SK-N-SH treated with all-trans-retinoic acid at 6 μM for 48 hours (cell line): ENCODE measurements at regions not wholly inside any gene's neighbourhood (a gene's known extent, or its start where the extent isn't known, plus 50 kb on each side); places are given as distances from the start of the nearest gene placed in this dataset.

Experiments
- ATAC-seq: fragments of 200-7000 bp; cut with Tn5 transposase; 3 replicates; pipeline ENCODE4 v1.9.1; 2020; ENCODE audit warnings: mild to moderate bottlenecking, moderate library complexity
- ARNTL ChIP-seq: fragments of 450-650 bp; formaldehyde crosslinking; IDR thresholded peaks from 2 replicates; pipeline ENCODE4 v1.5.0; 2020; ENCODE audit warnings: low read depth, mild to moderate bottlenecking, moderate library complexity, borderline replicate concordance
- BACH2 ChIP-seq: fragments of 250-450 bp; sonication (Bioruptor Pico); IDR thresholded peaks from 2 replicates; pipeline ENCODE4 v1.9.0; 2021; ENCODE audit warnings: mild to moderate bottlenecking, borderline replicate concordance
- CSDC2 ChIP-seq: fragments of 250-450 bp; sonication (Bioruptor Pico); IDR thresholded peaks from 2 replicates; pipeline ENCODE4 v1.5.0; 2020; ENCODE audit warnings: mild to moderate bottlenecking, moderate library complexity
- ISL1 ChIP-seq: fragments of 250-450 bp; sonication (Bioruptor Pico); IDR thresholded peaks from 2 replicates; pipeline ENCODE4 v2.1.2; 2022; ENCODE audit warnings: mild to moderate bottlenecking, moderate library complexity
- TCF4 ChIP-seq: fragments of 250-450 bp; sonication (Bioruptor Pico); IDR thresholded peaks from 2 replicates; pipeline ENCODE4 v1.8.0; 2021; ENCODE audit warnings: mild to moderate bottlenecking, moderate library complexity, borderline replicate concordance
- TOX ChIP-seq: fragments of 250-450 bp; sonication (Bioruptor Pico); IDR thresholded peaks from 2 replicates; pipeline ENCODE4 v1.8.0; 2021; ENCODE audit warnings: mild to moderate bottlenecking, moderate library complexity, borderline replicate concordance
- ZFP3 ChIP-seq: fragments of 250-450 bp; sonication (Bioruptor Pico); IDR thresholded peaks from 2 replicates; pipeline ENCODE4 v1.5.0; 2020; ENCODE audit warnings: mild to moderate bottlenecking, moderate library complexity
- ZFP30 ChIP-seq: fragments of 450-650 bp; formaldehyde crosslinking; IDR thresholded peaks from 2 replicates; pipeline ENCODE4 v1.5.0; 2022; ENCODE audit warnings: mild to moderate bottlenecking, moderate library complexity
- TF ChIP-seq, protein P1 (sequence below): fragments of 250-450 bp; sonication (Bioruptor Pico); IDR thresholded peaks from 2 replicates; pipeline ENCODE4 v1.8.0; 2020; ENCODE audit warnings: mild to moderate bottlenecking, moderate library complexity, borderline replicate concordance
- TF ChIP-seq, protein P2 (sequence below): fragments of 250-450 bp; sonication (Bioruptor Pico); IDR thresholded peaks from 2 replicates; pipeline ENCODE4 v1.5.1; 2021; ENCODE audit warnings: mild to moderate bottlenecking, moderate library complexity

DNA sequence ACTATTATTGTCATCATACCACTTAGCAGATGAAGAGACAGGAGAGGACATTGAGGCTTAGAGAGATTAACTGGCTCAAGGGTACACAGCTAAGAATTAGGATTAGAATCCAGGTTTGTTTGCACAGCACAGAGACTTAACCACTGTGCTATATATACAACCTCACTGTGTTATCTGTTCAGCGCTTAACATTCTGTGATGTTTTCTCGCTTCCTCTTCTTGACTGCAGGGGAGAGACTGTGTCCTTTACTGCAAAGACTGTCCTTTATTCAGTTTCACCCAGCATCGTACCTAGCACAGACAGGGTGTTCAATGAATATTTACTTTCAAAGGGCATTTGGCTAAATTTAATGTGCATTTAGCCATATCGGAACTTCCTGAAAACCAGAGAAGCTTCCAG, 54.9 kb upstream of the PCDH8 start (continued):
- TF ChIP-seq BACH2 (CRISPR knock-in tag) (no peak), ZFP3 (no peak), ARNTL (CRISPR knock-in tag) (no peak), CSDC2 (CRISPR knock-in tag) (no peak), ZFP30 (CRISPR knock-in tag) (no peak)
- TF ChIP-seq, protein P1, sequence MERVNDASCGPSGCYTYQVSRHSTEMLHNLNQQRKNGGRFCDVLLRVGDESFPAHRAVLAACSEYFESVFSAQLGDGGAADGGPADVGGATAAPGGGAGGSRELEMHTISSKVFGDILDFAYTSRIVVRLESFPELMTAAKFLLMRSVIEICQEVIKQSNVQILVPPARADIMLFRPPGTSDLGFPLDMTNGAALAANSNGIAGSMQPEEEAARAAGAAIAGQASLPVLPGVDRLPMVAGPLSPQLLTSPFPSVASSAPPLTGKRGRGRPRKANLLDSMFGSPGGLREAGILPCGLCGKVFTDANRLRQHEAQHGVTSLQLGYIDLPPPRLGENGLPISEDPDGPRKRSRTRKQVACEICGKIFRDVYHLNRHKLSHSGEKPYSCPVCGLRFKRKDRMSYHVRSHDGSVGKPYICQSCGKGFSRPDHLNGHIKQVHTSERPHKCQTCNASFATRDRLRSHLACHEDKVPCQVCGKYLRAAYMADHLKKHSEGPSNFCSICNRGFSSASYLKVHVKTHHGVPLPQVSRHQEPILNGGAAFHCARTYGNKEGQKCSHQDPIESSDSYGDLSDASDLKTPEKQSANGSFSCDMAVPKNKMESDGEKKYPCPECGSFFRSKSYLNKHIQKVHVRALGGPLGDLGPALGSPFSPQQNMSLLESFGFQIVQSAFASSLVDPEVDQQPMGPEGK (CRISPR knock-in tag): no peak
- TF ChIP-seq, all 23 proteins: peak for 0

DNA sequence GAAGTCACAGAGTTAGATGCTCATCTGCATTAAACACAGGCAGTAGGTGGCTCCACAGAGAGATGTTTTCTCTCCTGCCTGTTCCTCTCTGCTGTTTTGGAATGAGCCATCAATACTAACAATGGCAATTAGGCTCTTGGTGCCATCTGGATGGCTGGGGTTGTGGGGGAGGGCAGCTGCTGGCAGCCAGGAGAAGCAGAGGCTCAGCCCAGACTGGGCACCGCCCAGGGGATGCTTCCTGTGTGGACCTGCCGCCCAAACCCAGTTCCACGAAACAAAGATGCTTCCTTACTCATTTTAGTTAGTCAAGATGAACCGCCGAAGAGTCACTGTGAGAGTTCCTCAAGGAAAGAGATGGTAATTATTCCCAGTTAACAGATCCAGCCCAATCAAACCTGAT, 50.8 kb upstream of the PCDH8 start:
- no peak for ATAC-seq
- no peak for TF ChIP-seq ISL1 (CRISPR knock-in tag)
- TF ChIP-seq ZFP30 (CRISPR knock-in tag): no peak
- TF ChIP-seq, protein P1 (CRISPR knock-in tag): no peak
- no peak for TF ChIP-seq TCF4 (CRISPR knock-in tag)
- TF ChIP-seq TOX (CRISPR knock-in tag): no peak
- TF ChIP-seq, protein P2, sequence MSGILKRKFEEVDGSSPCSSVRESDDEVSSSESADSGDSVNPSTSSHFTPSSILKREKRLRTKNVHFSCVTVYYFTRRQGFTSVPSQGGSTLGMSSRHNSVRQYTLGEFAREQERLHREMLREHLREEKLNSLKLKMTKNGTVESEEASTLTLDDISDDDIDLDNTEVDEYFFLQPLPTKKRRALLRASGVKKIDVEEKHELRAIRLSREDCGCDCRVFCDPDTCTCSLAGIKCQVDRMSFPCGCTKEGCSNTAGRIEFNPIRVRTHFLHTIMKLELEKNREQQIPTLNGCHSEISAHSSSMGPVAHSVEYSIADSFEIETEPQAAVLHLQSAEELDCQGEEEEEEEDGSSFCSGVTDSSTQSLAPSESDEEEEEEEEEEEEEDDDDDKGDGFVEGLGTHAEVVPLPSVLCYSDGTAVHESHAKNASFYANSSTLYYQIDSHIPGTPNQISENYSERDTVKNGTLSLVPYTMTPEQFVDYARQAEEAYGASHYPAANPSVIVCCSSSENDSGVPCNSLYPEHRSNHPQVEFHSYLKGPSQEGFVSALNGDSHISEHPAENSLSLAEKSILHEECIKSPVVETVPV (CRISPR knock-in tag): no peak
